ENCODE measurements at regions not wholly inside any gene's neighbourhood (a gene's known extent, or its start where the extent isn't known, plus 50 kb on each side); places are given as distances from the start of the nearest gene placed in this dataset.

DNA sequence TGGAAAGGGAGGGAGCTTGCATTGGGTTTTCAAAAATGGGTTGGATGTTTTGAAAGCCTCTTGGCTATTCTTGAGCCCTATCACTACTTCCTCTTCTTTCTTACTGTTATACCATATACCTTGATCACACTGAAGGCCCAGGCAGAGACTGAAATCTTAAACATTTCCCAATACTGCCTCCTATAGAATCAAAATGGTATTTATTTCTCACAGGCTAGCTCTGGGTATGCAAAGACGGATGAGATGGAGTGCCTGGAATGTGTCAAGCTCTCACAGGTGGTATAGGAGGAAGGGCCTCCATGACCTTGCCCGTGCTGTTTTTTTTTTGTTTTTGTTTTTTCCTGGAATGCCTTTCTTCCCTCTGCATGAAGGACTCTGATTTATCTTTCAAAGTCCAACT, 268.4 kb upstream of the USP24 start:
- no peaks in the 10 kb centered on the region for H3K36me3 ChIP-seq
- H3K4me3 ChIP-seq: no peak overlapping the region
- no peaks in the 10 kb centered on the region for H3K9me3 ChIP-seq
- H3K27ac ChIP-seq: no peak overlapping the region
- TF ChIP-seq EP300 (IDR thresholded peaks at IDR 0.05) (no peak), POLR2A (IDR thresholded peaks at IDR 0.05) (no peak)
- TF ChIP-seq, protein P1, sequence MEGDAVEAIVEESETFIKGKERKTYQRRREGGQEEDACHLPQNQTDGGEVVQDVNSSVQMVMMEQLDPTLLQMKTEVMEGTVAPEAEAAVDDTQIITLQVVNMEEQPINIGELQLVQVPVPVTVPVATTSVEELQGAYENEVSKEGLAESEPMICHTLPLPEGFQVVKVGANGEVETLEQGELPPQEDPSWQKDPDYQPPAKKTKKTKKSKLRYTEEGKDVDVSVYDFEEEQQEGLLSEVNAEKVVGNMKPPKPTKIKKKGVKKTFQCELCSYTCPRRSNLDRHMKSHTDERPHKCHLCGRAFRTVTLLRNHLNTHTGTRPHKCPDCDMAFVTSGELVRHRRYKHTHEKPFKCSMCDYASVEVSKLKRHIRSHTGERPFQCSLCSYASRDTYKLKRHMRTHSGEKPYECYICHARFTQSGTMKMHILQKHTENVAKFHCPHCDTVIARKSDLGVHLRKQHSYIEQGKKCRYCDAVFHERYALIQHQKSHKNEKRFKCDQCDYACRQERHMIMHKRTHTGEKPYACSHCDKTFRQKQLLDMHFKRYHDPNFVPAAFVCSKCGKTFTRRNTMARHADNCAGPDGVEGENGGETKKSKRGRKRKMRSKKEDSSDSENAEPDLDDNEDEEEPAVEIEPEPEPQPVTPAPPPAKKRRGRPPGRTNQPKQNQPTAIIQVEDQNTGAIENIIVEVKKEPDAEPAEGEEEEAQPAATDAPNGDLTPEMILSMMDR (IDR thresholded peaks at IDR 0.05): no peak
- no peak for DNase-seq
- no peaks in the 10 kb centered on the region for H3K4me1 ChIP-seq (ENCODE audit: insufficient read depth)
- intact Hi-C loops (cut with DNase I): no loop called here
- WGBS, 3 donors: 47 to 72% (median 57%) methylated on average over 2 of the region's 2 CpGs
- no peaks in the 10 kb centered on the region for H3K27me3 ChIP-seq

DNA sequence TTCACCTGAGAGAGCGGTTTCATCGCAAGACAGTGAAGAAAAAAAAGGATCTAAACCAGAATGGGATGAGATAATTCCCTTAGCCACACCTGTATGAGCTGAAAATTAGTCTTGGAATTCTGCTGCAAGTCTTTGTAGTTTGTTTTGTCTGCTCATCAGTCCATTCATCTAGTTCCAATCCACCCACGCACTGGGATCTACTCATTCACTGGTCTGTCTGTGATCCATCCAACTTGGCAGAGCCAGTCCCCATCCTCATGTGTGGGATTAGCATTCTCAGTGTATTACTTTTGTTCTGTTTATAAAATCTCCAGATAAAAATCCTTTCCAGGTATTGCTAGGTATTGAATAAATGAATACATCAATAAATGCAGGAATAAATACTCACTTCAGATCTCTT, 266.5 kb upstream of the USP24 start:
- intact Hi-C loops (cut with DNase I): no loop called here
- 81 to 84% (median 83%) methylated on average over 3 of the region's 3 CpGs for WGBS, 3 donors

DNA sequence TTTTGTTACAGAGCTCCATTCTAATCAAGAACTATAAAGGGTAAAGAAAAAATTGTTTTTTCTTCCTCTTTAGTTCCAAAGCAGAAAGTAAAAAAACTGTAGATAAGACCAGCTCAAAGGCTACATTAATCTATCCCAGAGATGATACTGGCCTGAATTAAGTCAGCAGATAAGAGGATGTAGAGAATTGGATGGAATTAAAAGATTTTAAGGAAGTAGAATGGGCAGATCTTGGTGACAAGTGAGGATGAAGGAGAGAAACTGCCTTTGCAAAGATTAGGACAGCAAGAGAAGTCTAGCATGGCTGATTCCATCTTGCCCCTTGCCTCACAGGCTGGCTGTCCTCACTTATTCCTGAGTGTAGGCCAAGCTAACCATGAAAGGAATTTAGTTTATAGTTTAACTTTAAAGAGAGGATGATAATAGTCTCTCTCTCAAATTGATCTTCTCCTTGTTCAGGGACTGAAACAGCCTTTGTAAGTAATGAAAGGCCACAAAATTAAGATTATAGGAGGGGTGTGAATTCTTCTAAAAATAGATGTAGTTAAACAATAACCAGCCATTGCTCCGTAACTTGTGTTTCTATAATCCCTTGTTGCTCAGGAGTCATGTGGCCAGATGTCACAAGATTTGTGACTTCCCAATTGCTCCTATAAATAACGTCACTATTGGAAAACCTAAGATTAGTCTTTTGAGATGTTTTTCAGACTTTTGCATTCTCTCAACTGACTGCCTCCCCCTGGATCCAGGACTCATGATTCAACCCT, 265.0 kb upstream of the USP24 start:
- no peaks in the 10 kb centered on the region for H3K9me3 ChIP-seq
- no peak overlapping the region for H3K27ac ChIP-seq
- DNase-seq: no peak
- H3K27me3 ChIP-seq: no peaks in the 10 kb centered on the region
- TF ChIP-seq, protein P1 (IDR thresholded peaks at IDR 0.05): no peak
- WGBS, 3 donors: 75 to 90% (median 80%) methylated on average over 2 of the region's 2 CpGs
- intact Hi-C loops (cut with DNase I): no loop called here
- H3K4me3 ChIP-seq: no peak overlapping the region
- H3K4me1 ChIP-seq (ENCODE audit: insufficient read depth): no peaks in the 10 kb centered on the region
- H3K36me3 ChIP-seq: no peaks in the 10 kb centered on the region

More for the DNA sequence above, 266.5 kb upstream of the USP24 start:
- H3K4me1 ChIP-seq (ENCODE audit: insufficient read depth): no peaks in the 10 kb centered on the region
- H3K27ac ChIP-seq: no peak overlapping the region
- TF ChIP-seq, protein P1 (IDR thresholded peaks at IDR 0.05): no peak
- TF ChIP-seq EP300 (IDR thresholded peaks at IDR 0.05) (no peak), POLR2A (IDR thresholded peaks at IDR 0.05) (no peak)
- H3K9me3 ChIP-seq: no peaks in the 10 kb centered on the region
- no peak overlapping the region for H3K4me3 ChIP-seq
- no peaks in the 10 kb centered on the region for H3K36me3 ChIP-seq
- no peak for DNase-seq
- no peaks in the 10 kb centered on the region for H3K27me3 ChIP-seq

DNA sequence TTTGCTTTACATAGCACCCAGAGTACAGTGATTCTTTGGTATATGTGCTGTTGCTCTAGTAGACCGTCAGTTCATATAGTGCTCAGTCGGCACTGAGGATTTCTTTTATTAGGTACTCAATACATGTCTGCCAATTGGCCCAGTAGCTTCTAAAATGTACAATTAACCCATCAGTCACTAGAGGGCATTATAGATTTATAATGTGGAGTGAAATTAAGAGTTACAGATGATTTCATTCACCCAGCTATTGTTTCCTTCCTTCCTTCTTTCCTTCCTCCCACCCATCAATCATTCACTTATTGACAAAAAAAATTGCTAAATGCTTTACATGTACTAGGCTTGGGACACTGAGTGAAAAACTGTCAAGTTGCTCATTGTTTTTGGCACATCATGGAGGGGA, 263.6 kb upstream of the USP24 start:
- 73 to 81% (median 76%) methylated on average over 2 of the region's 2 CpGs for WGBS, 3 donors
- intact Hi-C loops (cut with DNase I): no loop called here
- Histone ChIP-seq H3K36me3 (no peaks in the 10 kb centered on the region), H3K9me3 (no peaks in the 10 kb centered on the region), H3K4me1 (ENCODE audit: insufficient read depth) (no peaks in the 10 kb centered on the region), H3K4me3 (no peak overlapping the region), H3K27ac (no peak overlapping the region), H3K27me3 (no peaks in the 10 kb centered on the region)
- no peak for TF ChIP-seq POLR2A (IDR thresholded peaks at IDR 0.05)
- TF ChIP-seq EP300 (IDR thresholded peaks at IDR 0.05): no peak
- TF ChIP-seq, protein P1 (IDR thresholded peaks at IDR 0.05): no peak
- DNase-seq: no peak

Data from ovary (tissue), 7 donors.